Sigmoid colon (tissue), 3 donors: ENCODE measurements at regions not wholly inside any gene's neighbourhood (a gene's known extent, or its start where the extent isn't known, plus 50 kb on each side); places are given as distances from the start of the nearest gene placed in this dataset.

Experiments
- CTCF ChIP-seq, 4 experiments: fragments of 450-650 bp in 3 of 4; fragments of 200-600 bp in 1 of 4; IDR thresholded peaks; one replicate each; pipeline ENCODE4 v1.5.1; 2016 to 2019; ENCODE audit warnings: antibody characterized with exemption in 4 of 4, mild to moderate bottlenecking in 3 of 4, moderate library complexity in 2 of 4
- POLR2A ChIP-seq, 2 donors: fragments of 450-650 bp; IDR thresholded peaks; one replicate each; pipeline ENCODE4 v1.6.1; 2016; ENCODE audit warnings: antibody characterized with exemption in 2 of 2, mild to moderate bottlenecking in 2 of 2, moderate library complexity in 2 of 2

- TF ChIP-seq CTCF (IDR thresholded peaks at IDR 0.05) (no peak), POLR2A (IDR thresholded peaks at IDR 0.05) (no peak)
Measured at GRCh38 chr4:86543080-86543479, 51.0 kb upstream of the PTPN13 start.
